BJ (cell line): ENCODE measurements at regions not wholly inside any gene's neighbourhood (a gene's known extent, or its start where the extent isn't known, plus 50 kb on each side); places are given as distances from the start of the nearest gene placed in this dataset.

Source experiments
- CTCF ChIA-PET: fragments of 350-600 bp; formaldehyde crosslinking; extraction: SDS; loops from one replicate; lab custom pipeline; 2021; ENCODE audit warnings: antibody characterized with exemption, inconsistent platforms; lab: Yijun Ruan, JAX
- POLR2A ChIA-PET: fragments of 300-600 bp; sonication (Branson Sonifier 250); formaldehyde crosslinking; extraction: SDS; loops from one replicate; lab custom pipeline; 2021; ENCODE audit warnings: antibody characterized with exemption; lab: Charles Lee
- DNase-seq: peaks from one replicate; pipeline ENCODE4 v3.0.0-alpha.2; 2011; ENCODE audit warnings: low read depth
- H3K27me3 ChIP-seq: 2 replicates; pipeline ENCODE4 v1.6.0; 2011; ENCODE audit warnings: low read length; ENCODE audit not compliant: control insufficient read depth, insufficient read depth
- H3K36me3 ChIP-seq: 2 replicates; pipeline ENCODE4 v1.5.1; 2011; ENCODE audit warnings: low read length; ENCODE audit not compliant: control insufficient read depth, insufficient read depth
- H3K4me3 ChIP-seq: 2 replicates; pipeline ENCODE4 v1.5.1; 2011; ENCODE audit warnings: low read depth, mild to moderate bottlenecking, control low read depth, low read length
- TF ChIP-seq, protein P1 (sequence below): IDR thresholded peaks from 2 replicates; pipeline ENCODE4 v1.5.1; 2011; ENCODE audit warnings: low read depth, mild to moderate bottlenecking, control low read depth, inconsistent platforms, low read length, moderate library complexity; ENCODE audit not compliant: insufficient read depth

DNA sequence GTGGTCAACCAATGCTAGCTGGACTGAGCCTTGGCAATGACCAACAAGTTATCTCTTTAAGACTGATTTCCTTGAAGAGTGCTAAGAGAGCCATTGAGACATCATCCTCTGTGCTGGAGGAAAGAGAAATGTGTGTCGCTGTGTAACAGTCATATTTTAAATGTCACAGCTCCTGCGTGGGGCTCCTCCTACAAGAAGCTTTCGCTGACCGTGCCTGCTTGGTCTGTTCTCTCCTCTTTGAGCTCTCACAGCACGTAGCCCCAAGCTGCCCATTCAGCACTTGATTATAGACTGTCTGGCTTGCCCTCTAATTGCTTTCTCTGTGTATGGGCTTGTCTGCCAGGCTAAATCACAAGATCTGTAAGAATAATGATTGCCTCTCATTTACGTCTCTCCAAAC, 221.3 kb downstream of the FOXD2 start:
- ChIA-PET CTCF (no interaction called here), POLR2A (no interaction called here)
- no peak overlapping the region for H3K4me3 ChIP-seq
- H3K27me3 ChIP-seq = no peaks in the 10 kb centered on the region
- no peaks in the 10 kb centered on the region for H3K36me3 ChIP-seq
- no peak for DNase-seq
- TF ChIP-seq, protein P1, sequence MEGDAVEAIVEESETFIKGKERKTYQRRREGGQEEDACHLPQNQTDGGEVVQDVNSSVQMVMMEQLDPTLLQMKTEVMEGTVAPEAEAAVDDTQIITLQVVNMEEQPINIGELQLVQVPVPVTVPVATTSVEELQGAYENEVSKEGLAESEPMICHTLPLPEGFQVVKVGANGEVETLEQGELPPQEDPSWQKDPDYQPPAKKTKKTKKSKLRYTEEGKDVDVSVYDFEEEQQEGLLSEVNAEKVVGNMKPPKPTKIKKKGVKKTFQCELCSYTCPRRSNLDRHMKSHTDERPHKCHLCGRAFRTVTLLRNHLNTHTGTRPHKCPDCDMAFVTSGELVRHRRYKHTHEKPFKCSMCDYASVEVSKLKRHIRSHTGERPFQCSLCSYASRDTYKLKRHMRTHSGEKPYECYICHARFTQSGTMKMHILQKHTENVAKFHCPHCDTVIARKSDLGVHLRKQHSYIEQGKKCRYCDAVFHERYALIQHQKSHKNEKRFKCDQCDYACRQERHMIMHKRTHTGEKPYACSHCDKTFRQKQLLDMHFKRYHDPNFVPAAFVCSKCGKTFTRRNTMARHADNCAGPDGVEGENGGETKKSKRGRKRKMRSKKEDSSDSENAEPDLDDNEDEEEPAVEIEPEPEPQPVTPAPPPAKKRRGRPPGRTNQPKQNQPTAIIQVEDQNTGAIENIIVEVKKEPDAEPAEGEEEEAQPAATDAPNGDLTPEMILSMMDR = no peak

GRCh38 chr1:47660622-47661021, 222.8 kb downstream of the FOXD2 start:
- CTCF ChIA-PET = interaction anchor here (0.6 kb wide), 1 partner anchor 49 kb away, joined by 3 read pairs; no protein-coding TSS in a partner anchor
- POLR2A ChIA-PET = no interaction called here
- TF ChIP-seq, protein P1 = no peak

DNA sequence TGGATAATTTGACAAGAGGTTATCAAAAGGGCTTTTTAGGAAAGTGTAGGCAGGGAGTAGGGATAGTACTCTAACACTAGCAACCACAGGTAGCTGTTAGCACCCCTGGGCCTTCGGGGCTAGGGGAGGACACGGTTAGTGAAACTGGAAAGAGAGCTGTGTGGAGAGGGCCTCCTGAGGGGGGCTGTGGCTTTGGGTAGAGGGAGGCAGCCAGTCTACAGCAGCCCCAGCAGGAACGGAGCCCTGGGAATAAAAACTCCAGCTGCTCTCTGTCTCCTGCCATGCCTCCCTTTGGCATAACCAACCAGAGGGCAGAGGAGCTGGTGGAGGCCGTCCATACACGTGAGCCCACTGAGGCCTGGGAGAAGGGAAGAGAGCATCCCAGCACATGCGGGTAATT, 223.2 kb downstream of the FOXD2 start:
- DNase-seq = no peak
- ChIA-PET POLR2A (no interaction called here), CTCF (interaction anchor here (0.6 kb wide), 1 partner anchor 48 kb away, joined by 3 read pairs; no protein-coding TSS in a partner anchor)
- TF ChIP-seq, protein P1 = no peak
- H3K27me3 ChIP-seq = no peaks in the 10 kb centered on the region
- no peak overlapping the region for H3K4me3 ChIP-seq
- H3K36me3 ChIP-seq = no peaks in the 10 kb centered on the region

More at GRCh38 chr1:47660622-47661021, 222.8 kb downstream of the FOXD2 start:
- Histone ChIP-seq H3K4me3 (no peak overlapping the region), H3K27me3 (no peaks in the 10 kb centered on the region), H3K36me3 (no peaks in the 10 kb centered on the region)
- no peak for DNase-seq

DNA sequence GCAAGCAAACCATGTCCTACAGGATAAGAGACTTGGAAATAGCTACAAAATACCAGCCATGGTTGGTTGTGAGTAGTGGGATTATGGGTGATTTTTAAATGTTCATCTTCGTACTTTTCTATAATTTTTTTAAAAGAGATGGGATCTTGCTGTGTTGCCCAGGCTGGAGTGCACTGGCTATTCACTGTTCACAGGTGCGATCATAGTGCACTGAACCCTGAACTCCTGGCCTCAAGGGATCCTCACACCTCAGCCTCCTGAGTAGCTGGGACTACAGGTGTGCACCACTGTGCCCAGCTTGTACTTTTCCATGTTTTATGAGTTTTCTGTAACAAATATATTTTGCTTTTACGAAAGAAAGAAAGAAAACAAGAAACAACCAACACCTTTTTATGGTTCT, 224.2 kb downstream of the FOXD2 start:
- ChIA-PET POLR2A (no interaction called here), CTCF (interaction anchor here (0.6 to 0.9 kb wide), 4 partner anchors 21 to 448 kb away, joined by 3 to 4 read pairs (median 4); no protein-coding TSS in a partner anchor)
- no peak for DNase-seq
- no peak overlapping the region for H3K4me3 ChIP-seq
- H3K27me3 ChIP-seq = no peaks in the 10 kb centered on the region
- H3K36me3 ChIP-seq = no peaks in the 10 kb centered on the region
- TF ChIP-seq, protein P1 = no peak

DNA sequence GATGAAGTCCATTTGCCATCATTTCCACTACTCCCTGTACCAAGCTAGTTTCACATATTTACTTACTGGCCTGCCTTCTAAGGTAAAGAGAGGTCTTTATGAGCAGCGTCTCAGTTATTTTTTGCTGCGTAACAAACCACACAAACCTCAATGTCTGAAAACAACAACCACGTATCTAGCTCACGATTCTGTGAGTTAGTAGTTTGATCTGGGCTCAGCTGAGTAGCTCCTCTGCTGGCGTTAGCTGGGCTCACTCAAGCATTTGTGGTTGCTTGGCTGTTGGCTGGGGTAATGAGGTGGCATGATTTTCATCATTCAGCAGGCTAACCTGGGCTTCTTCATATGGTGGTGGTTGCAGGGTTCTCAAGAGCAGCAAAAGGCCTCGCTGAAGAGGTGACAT, 225.4 kb downstream of the FOXD2 start:
- Histone ChIP-seq H3K27me3 (no peaks in the 10 kb centered on the region), H3K36me3 (no peaks in the 10 kb centered on the region), H3K4me3 (no peak overlapping the region)
- no peak for DNase-seq
- CTCF ChIA-PET = interaction anchor here (0.8 to 1.3 kb wide), 2 partner anchors 11 to 552 kb away, joined by 3 to 4 read pairs; no protein-coding TSS in a partner anchor
- TF ChIP-seq, protein P1 = no peak
- POLR2A ChIA-PET = no interaction called here
